GM23338 (cell line): ENCODE measurements at regions not wholly inside any gene's neighbourhood (a gene's known extent, or its start where the extent isn't known, plus 50 kb on each side); places are given as distances from the start of the nearest gene placed in this dataset.

Experiments used
- ATAC-seq: fragments of 200-7000 bp; cut with Tn5 transposase; 3 replicates; pipeline ENCODE4 v1.9.1; 2020
- DNase-seq: peaks from one replicate; pipeline ENCODE4 v3.0.0-alpha.2; 2015; ENCODE audit warnings: low spot score
- H2AFZ ChIP-seq: fragments of 200-600 bp; sonication (generic); 2 replicates; pipeline ENCODE4 v1.8.0; 2016; ENCODE audit warnings: antibody characterized with exemption, mild to moderate bottlenecking, moderate library complexity
- H3F3A ChIP-seq: fragments of 200-600 bp; sonication (generic); replicated peaks from 2 replicates; pipeline ENCODE4 v1.8.0; 2017; ENCODE audit warnings: antibody characterized with exemption, mixed run types, low read depth
- H3K27ac ChIP-seq: fragments of 200-600 bp; sonication (generic); 2 replicates; pipeline ENCODE4 v1.6.1; 2016; ENCODE audit warnings: low read depth
- H3K27me3 ChIP-seq: fragments of 200-600 bp; sonication (generic); 2 replicates; pipeline ENCODE4 v1.8.0; 2016; ENCODE audit warnings: mild to moderate bottlenecking, mixed run types, moderate library complexity; ENCODE audit not compliant: insufficient read depth
- H3K36me3 ChIP-seq: fragments of 200-600 bp; sonication (generic); 2 replicates; pipeline ENCODE4 v1.8.0; 2016; ENCODE audit warnings: mild to moderate bottlenecking; ENCODE audit not compliant: insufficient read depth
- H3K4me1 ChIP-seq: fragments of 200-600 bp; sonication (generic); 2 replicates; pipeline ENCODE4 v1.8.0; 2016; ENCODE audit warnings: mild to moderate bottlenecking, moderate library complexity; ENCODE audit not compliant: insufficient read depth
- H3K4me2 ChIP-seq: fragments of 200-600 bp; sonication (generic); 2 replicates; pipeline ENCODE4 v1.7.1; 2017; ENCODE audit warnings: mixed run types
- H3K4me3 ChIP-seq: fragments of 200-600 bp; sonication (generic); 2 replicates; pipeline ENCODE4 v1.6.1; 2016; ENCODE audit warnings: mixed run types
- H3K79me2 ChIP-seq: fragments of 200-600 bp; sonication (generic); replicated peaks from 2 replicates; pipeline ENCODE4 v1.8.0; 2017; ENCODE audit warnings: mild to moderate bottlenecking; ENCODE audit not compliant: insufficient read depth
- H3K9me2 ChIP-seq: fragments of 200-600 bp; sonication (generic); 2 replicates; pipeline ENCODE4 v1.8.0; 2017; ENCODE audit not compliant: insufficient read depth
- H4K20me1 ChIP-seq: fragments of 200-600 bp; sonication (generic); replicated peaks from 2 replicates; pipeline ENCODE4 v1.8.0; 2017; ENCODE audit warnings: mild to moderate bottlenecking; ENCODE audit not compliant: insufficient read depth
- H3K27ac Mint-ChIP-seq: 2 replicates; pipeline ENCODE4 v1.8.0; 2020; ENCODE audit warnings: inconsistent platforms, mild to moderate bottlenecking, moderate library complexity, mixed read lengths
- H3K27me3 Mint-ChIP-seq: 3 replicates; pipeline ENCODE4 v1.8.0; 2022; ENCODE audit warnings: low read depth, mild to moderate bottlenecking, moderate library complexity, mixed read lengths, inconsistent platforms; ENCODE audit not compliant: insufficient read depth, poor library complexity
- H3K36me3 Mint-ChIP-seq: 3 replicates; pipeline ENCODE4 v1.8.0; 2021; ENCODE audit warnings: low read depth, mild to moderate bottlenecking, inconsistent platforms, moderate library complexity, mixed read lengths
- H3K4me1 Mint-ChIP-seq: 3 replicates; pipeline ENCODE4 v1.8.0; 2020; ENCODE audit warnings: mild to moderate bottlenecking, inconsistent platforms, mixed read lengths
- H3K4me3 Mint-ChIP-seq: 3 replicates; pipeline ENCODE4 v1.8.0; 2021; ENCODE audit warnings: moderate library complexity, mild to moderate bottlenecking, inconsistent platforms, mixed read lengths
- H3K9me3 Mint-ChIP-seq: 3 replicates; pipeline ENCODE4 v1.8.0; 2020; ENCODE audit warnings: moderate library complexity, mild to moderate bottlenecking, inconsistent platforms, mixed read lengths
- CREB1 ChIP-seq: fragments of 250-450 bp; sonication (Bioruptor Pico); IDR thresholded peaks from 2 replicates; pipeline ENCODE4 v1.5.0; 2020; ENCODE audit warnings: low read depth, mild to moderate bottlenecking, moderate library complexity
- ETS1 ChIP-seq: IDR thresholded peaks from 2 replicates; pipeline ENCODE4 v1.6.1; 2016; ENCODE audit warnings: antibody characterized with exemption
- EZH2 ChIP-seq: fragments of 200-600 bp; sonication (generic); IDR thresholded peaks from one replicate; pipeline ENCODE4 v1.8.0; 2017; ENCODE audit warnings: antibody characterized with exemption, mild to moderate bottlenecking, low read depth; ENCODE audit not compliant: unreplicated experiment
- EZH2phosphoT487 ChIP-seq: fragments of 200-600 bp; sonication (generic); IDR thresholded peaks from one replicate; pipeline ENCODE4 v1.8.1; 2018; ENCODE audit warnings: antibody characterized with exemption; ENCODE audit not compliant: unreplicated experiment
- JUNB ChIP-seq: IDR thresholded peaks from one replicate; pipeline ENCODE4 v1.6.1; 2016; ENCODE audit warnings: antibody characterized with exemption; ENCODE audit not compliant: unreplicated experiment
- NANOG ChIP-seq: IDR thresholded peaks from 2 replicates; pipeline ENCODE4 v1.6.1; 2016; ENCODE audit warnings: antibody characterized with exemption, borderline replicate concordance
- POLR2AphosphoS5 ChIP-seq: IDR thresholded peaks from 2 replicates; pipeline ENCODE4 v1.6.1; 2016; ENCODE audit warnings: antibody characterized with exemption, low read depth
- REST ChIP-seq: IDR thresholded peaks from one replicate; pipeline ENCODE4 v1.6.1; 2018; ENCODE audit warnings: antibody characterized with exemption; ENCODE audit not compliant: unreplicated experiment
- STAT1 ChIP-seq: IDR thresholded peaks from one replicate; pipeline ENCODE4 v1.6.1; 2016; ENCODE audit warnings: antibody characterized with exemption; ENCODE audit not compliant: unreplicated experiment
- ZNF114 ChIP-seq: fragments of 250-450 bp; sonication (Bioruptor Pico); IDR thresholded peaks from 2 replicates; pipeline ENCODE4 v1.5.0; 2020; ENCODE audit warnings: mild to moderate bottlenecking, moderate library complexity
- ZNF331 ChIP-seq: fragments of 250-450 bp; sonication (Bioruptor Pico); IDR thresholded peaks from 2 replicates; pipeline ENCODE4 v1.5.0; 2020; ENCODE audit warnings: low read depth, mild to moderate bottlenecking, moderate library complexity
- ZNF462 ChIP-seq: fragments of 250-450 bp; sonication (Bioruptor Pico); IDR thresholded peaks from 2 replicates; pipeline ENCODE4 v1.5.0; 2020; ENCODE audit warnings: mild to moderate bottlenecking, moderate library complexity
- TF ChIP-seq, protein P1 (sequence below), 2 experiments: fragments of 200-600 bp in 1 of 2; sonication (generic) in 1 of 2; conservative IDR thresholded peaks; 2 replicates each; pipeline versions ENCODE4 v1.5.1 to v1.6.1; 2016 to 2017; ENCODE audit warnings: antibody characterized with exemption in 2 of 2, low read depth in 2 of 2, mild to moderate bottlenecking in 2 of 2, moderate library complexity in 1 of 2

- no peak for TF ChIP-seq ZNF114
- no peak for TF ChIP-seq NANOG
- TF ChIP-seq CREB1, result no peak
Observed at GRCh38 chr10:3652886-3653285, 132.1 kb downstream of the KLF6 start (continued).

- Histone ChIP-seq H4K20me1 (no peaks in the 10 kb centered on the region), H2AFZ (no peak overlapping the region), H3K27ac (no peak overlapping the region), H3K4me2 (no peak overlapping the region), H3K79me2 (no peaks in the 10 kb centered on the region), H3F3A (no peaks in the 10 kb centered on the region), H3K27me3 (no peaks in the 10 kb centered on the region), H3K4me3 (no peak overlapping the region), H3K36me3 (no peaks in the 10 kb centered on the region), H3K9me2 (peaks cover under 1% of the 10 kb centered on the region; the same call in 1 of the 2 replicates), H3K4me1 (no peaks in the 10 kb centered on the region)
- ATAC-seq (no peak), DNase-seq (no peak)
- TF ChIP-seq ZNF462 (no peak), STAT1 (no peak), NANOG (no peak), CREB1 (no peak), REST (no peak), ZNF114 (no peak), JUNB (no peak), POLR2AphosphoS5 (no peak), ZNF331 (CRISPR knock-in tag) (no peak), EZH2 (no peak), EZH2phosphoT487 (no peak), ETS1 (no peak)
- TF ChIP-seq, protein P1, sequence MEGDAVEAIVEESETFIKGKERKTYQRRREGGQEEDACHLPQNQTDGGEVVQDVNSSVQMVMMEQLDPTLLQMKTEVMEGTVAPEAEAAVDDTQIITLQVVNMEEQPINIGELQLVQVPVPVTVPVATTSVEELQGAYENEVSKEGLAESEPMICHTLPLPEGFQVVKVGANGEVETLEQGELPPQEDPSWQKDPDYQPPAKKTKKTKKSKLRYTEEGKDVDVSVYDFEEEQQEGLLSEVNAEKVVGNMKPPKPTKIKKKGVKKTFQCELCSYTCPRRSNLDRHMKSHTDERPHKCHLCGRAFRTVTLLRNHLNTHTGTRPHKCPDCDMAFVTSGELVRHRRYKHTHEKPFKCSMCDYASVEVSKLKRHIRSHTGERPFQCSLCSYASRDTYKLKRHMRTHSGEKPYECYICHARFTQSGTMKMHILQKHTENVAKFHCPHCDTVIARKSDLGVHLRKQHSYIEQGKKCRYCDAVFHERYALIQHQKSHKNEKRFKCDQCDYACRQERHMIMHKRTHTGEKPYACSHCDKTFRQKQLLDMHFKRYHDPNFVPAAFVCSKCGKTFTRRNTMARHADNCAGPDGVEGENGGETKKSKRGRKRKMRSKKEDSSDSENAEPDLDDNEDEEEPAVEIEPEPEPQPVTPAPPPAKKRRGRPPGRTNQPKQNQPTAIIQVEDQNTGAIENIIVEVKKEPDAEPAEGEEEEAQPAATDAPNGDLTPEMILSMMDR (conservative IDR thresholded peaks at IDR 0.05; ENCODE audit: low read depth in 2 of 2), result no peak
- Mint-ChIP-seq H3K4me3 (no peak overlapping the region), H3K27ac (no peak overlapping the region), H3K9me3 (no peaks in the 10 kb centered on the region; the same call in 1 of the 3 replicates), H3K27me3 (no peaks in the 10 kb centered on the region), H3K4me1 (no peaks in the 10 kb centered on the region; the same call in 2 of the 3 replicates), H3K36me3 (no peaks in the 10 kb centered on the region)
Observed at GRCh38 chr10:3651969-3652653, 132.9 kb downstream of the KLF6 start.
